SU-DHL-6 (cell line): ENCODE measurements at regions not wholly inside any gene's neighbourhood (a gene's known extent, or its start where the extent isn't known, plus 50 kb on each side); places are given as distances from the start of the nearest gene placed in this dataset.

Source experiments
- H2AFZ ChIP-seq: fragments of 200-600 bp; sonication (generic); 2 replicates; pipeline ENCODE4 v1.6.1; 2014; ENCODE audit warnings: low read depth, mild to moderate bottlenecking, moderate library complexity, mixed read lengths, antibody characterized with exemption, low read length; ENCODE audit not compliant: severe bottlenecking
- H3F3A ChIP-seq: fragments of 200-600 bp; shearing (Covaris generic); 2 replicates; pipeline ENCODE4 v1.6.0; 2016; ENCODE audit warnings: antibody characterized with exemption, mild to moderate bottlenecking; ENCODE audit not compliant: insufficient read depth
- H3K27ac ChIP-seq: fragments of 200-600 bp; sonication (generic); 2 replicates; pipeline ENCODE4 v1.5.1; 2016; ENCODE audit warnings: low read depth, mild to moderate bottlenecking, low read length, moderate library complexity, mixed read lengths
- H3K27me3 ChIP-seq: fragments of 200-600 bp; sonication (generic), shearing (Covaris generic); 2 replicates; pipeline ENCODE4 v1.6.0; 2014; ENCODE audit warnings: mild to moderate bottlenecking, low read length
- H3K36me3 ChIP-seq: fragments of 200-600 bp; sonication (generic); 2 replicates; pipeline ENCODE4 v1.6.1; 2014; ENCODE audit warnings: mild to moderate bottlenecking, low read length, mixed read lengths
- H3K4me2 ChIP-seq: fragments of 300-600, 200-600 bp; shearing (Covaris generic), sonication (generic); 2 replicates; pipeline ENCODE4 v1.6.0; 2014; ENCODE audit warnings: low read length, low read depth, mild to moderate bottlenecking; ENCODE audit not compliant: poor library complexity, severe bottlenecking
- H3K4me3 ChIP-seq: fragments of 200-600 bp; sonication (generic); 2 replicates; pipeline ENCODE4 v1.5.1; 2014; ENCODE audit warnings: antibody characterized with exemption, low read length, mild to moderate bottlenecking, mixed read lengths; ENCODE audit not compliant: insufficient read depth, poor library complexity, severe bottlenecking
- H3K79me2 ChIP-seq: fragments of 200-600 bp; sonication (generic); 2 replicates; pipeline ENCODE4 v1.6.1; 2014; ENCODE audit warnings: mild to moderate bottlenecking, low read length, moderate library complexity; ENCODE audit not compliant: insufficient read depth
- H3K9ac ChIP-seq: fragments of 200-600 bp; sonication (generic); 2 replicates; pipeline ENCODE4 v1.7.0; 2014; ENCODE audit warnings: mild to moderate bottlenecking, low read length
- H3K9me2 ChIP-seq: fragments of 200-600 bp; sonication (generic); replicated peaks from 2 replicates; pipeline ENCODE4 v1.6.1; 2014; ENCODE audit warnings: low read length; ENCODE audit not compliant: insufficient read depth
- H3K9me3 ChIP-seq: fragments of 200-600 bp; sonication (generic); 2 replicates; pipeline ENCODE4 v1.6.1; 2014; ENCODE audit warnings: low read length, mixed read lengths; ENCODE audit not compliant: insufficient read depth
- H4K20me1 ChIP-seq: fragments of 200-600 bp; sonication (generic); 2 replicates; pipeline ENCODE4 v1.6.1; 2014; ENCODE audit warnings: low read depth, mild to moderate bottlenecking, antibody characterized with exemption, low read length, moderate library complexity, mixed read lengths
- EZH2phosphoT487 ChIP-seq: fragments of 200-600 bp; sonication (generic), shearing (Covaris generic); conservative IDR thresholded peaks from 2 replicates; pipeline ENCODE4 v1.6.1; 2018; ENCODE audit warnings: mild to moderate bottlenecking, antibody characterized with exemption, low read length, moderate library complexity, mixed read lengths
- TF ChIP-seq, protein P1 (sequence below): fragments of 200-600 bp; sonication (generic); IDR thresholded peaks from one replicate; pipeline ENCODE4 v1.5.1; 2017; ENCODE audit warnings: antibody characterized with exemption, mild to moderate bottlenecking, low read length, moderate library complexity; ENCODE audit not compliant: insufficient read depth, poor library complexity, severe bottlenecking

DNA sequence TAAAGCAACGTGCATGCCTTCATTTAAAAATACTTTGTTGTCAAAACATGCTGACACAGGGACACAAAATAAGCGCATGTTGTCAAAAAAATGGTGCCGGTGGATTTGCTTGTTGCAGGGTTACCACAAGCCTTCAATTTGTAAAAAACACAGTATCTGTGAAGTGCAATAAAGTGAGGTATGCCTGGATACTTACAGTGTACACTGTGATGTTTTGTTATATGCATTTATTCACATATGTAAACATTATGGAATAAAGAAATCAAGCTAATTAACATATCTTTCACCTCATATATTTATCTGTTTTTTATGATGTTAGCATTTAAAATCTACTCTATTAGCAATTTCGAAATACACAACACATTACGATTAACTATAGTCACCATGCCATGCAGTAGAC, 202.6 kb upstream of the FZD8 start:
- no peak for TF ChIP-seq EZH2phosphoT487
- TF ChIP-seq, protein P1, sequence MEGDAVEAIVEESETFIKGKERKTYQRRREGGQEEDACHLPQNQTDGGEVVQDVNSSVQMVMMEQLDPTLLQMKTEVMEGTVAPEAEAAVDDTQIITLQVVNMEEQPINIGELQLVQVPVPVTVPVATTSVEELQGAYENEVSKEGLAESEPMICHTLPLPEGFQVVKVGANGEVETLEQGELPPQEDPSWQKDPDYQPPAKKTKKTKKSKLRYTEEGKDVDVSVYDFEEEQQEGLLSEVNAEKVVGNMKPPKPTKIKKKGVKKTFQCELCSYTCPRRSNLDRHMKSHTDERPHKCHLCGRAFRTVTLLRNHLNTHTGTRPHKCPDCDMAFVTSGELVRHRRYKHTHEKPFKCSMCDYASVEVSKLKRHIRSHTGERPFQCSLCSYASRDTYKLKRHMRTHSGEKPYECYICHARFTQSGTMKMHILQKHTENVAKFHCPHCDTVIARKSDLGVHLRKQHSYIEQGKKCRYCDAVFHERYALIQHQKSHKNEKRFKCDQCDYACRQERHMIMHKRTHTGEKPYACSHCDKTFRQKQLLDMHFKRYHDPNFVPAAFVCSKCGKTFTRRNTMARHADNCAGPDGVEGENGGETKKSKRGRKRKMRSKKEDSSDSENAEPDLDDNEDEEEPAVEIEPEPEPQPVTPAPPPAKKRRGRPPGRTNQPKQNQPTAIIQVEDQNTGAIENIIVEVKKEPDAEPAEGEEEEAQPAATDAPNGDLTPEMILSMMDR: no peak
- H3K4me3 ChIP-seq: no peak overlapping the region
- no peaks in the 10 kb centered on the region for H3K79me2 ChIP-seq
- no peaks in the 10 kb centered on the region for H3K9me2 ChIP-seq
- H3K4me2 ChIP-seq: no peak overlapping the region
- H3K27me3 ChIP-seq: no peaks in the 10 kb centered on the region
- no peaks in the 10 kb centered on the region for H3F3A ChIP-seq
- H3K36me3 ChIP-seq: no peaks in the 10 kb centered on the region
- H3K9me3 ChIP-seq: no peaks in the 10 kb centered on the region
- H4K20me1 ChIP-seq: no peaks in the 10 kb centered on the region
- H3K27ac ChIP-seq: no peak overlapping the region
- no peak overlapping the region for H3K9ac ChIP-seq
- H2AFZ ChIP-seq: no peak overlapping the region

DNA sequence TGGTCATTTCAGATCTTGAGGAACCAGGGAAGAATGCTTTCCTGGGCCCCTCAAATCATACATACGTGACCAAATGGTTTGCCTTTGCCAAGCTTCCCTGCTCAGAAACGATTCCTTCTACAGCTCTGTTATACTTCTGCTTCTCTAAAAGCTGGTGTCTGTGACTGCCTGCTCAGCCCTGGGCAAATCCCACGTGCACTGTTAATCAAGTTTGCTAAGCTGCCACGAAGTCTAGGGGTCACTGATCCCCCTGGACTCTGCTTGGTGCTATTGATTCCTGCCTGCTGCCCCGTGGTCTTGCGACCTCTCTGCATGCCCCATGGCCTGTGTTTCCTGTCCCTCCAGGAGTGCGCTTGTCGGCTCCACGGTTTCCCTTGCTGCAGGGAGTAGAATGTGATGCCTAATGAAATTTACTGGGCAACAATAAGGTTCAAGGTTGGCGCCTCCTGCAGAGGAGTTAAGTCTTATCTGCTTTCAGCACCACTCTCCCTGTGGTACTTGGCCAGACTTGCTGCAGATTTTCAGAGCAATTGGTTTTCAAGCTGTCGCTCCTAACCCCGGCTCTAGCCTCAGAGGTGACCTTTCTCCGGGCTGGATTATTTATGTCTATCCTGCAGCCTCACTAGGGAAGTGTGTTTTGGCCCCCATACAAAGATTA, 201.6 kb upstream of the FZD8 start:
- no peak overlapping the region for H3K4me3 ChIP-seq
- no peaks in the 10 kb centered on the region for H3K9me3 ChIP-seq
- H3K79me2 ChIP-seq: no peaks in the 10 kb centered on the region
- no peak overlapping the region for H2AFZ ChIP-seq
- H3K9ac ChIP-seq: no peak overlapping the region
- H3K36me3 ChIP-seq: no peaks in the 10 kb centered on the region
- no peaks in the 10 kb centered on the region for H3K27me3 ChIP-seq
- H3K4me2 ChIP-seq: no peak overlapping the region
- H3F3A ChIP-seq: no peaks in the 10 kb centered on the region
- H4K20me1 ChIP-seq: no peaks in the 10 kb centered on the region
- TF ChIP-seq, protein P1: no peak
- H3K27ac ChIP-seq: no peak overlapping the region
- no peaks in the 10 kb centered on the region for H3K9me2 ChIP-seq

DNA sequence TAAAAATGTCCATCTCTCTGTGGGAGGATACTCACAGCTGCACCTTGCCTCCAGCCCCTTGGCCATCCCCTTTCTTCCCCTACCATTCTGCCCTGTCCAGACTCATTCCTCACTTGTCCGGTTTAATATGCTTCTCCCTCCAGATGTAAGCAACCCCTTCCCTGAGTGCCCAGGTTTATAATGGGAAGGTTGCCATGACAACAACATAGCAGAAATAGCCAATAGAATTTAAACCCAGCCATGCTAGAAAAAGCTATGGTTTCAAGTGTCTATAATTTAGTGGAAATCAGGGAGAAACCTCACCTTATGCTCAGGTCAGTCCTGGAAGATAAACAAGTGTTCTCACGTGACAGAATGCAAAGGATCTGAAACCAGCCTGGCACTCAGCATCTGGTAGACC, 196.0 kb upstream of the FZD8 start:
- Histone ChIP-seq H3F3A (no peaks in the 10 kb centered on the region), H3K9me3 (no peaks in the 10 kb centered on the region), H3K9ac (no peak overlapping the region), H3K4me3 (no peak overlapping the region), H4K20me1 (no peaks in the 10 kb centered on the region), H3K27me3 (no peaks in the 10 kb centered on the region), H3K27ac (no peak overlapping the region), H3K79me2 (no peaks in the 10 kb centered on the region), H3K4me2 (no peak overlapping the region), H3K36me3 (no peaks in the 10 kb centered on the region), H3K9me2 (no peaks in the 10 kb centered on the region), H2AFZ (no peak overlapping the region)
- no peak for TF ChIP-seq EZH2phosphoT487
- TF ChIP-seq, protein P1: no peak

DNA sequence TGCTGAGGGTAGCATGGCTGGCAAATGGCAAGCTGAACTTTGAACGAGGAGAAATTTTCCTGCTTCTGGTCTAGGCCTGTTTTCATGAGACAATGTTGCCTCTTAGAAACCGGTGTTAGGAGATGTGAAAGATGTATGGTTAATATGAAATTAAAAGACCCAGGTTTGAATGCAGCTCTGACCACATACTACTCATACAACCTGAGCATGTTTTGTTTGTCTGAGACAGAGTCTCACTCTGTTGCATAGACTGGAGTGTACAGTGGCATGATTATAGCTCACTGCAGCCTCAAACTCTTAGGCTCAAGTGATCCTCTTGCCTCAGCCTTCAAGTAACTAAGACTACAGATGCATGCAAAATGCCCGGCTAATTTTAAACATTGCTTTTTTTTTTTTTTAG, 193.4 kb upstream of the FZD8 start:
- no peak overlapping the region for H3K27ac ChIP-seq
- no peaks in the 10 kb centered on the region for H3K27me3 ChIP-seq
- no peak overlapping the region for H3K4me2 ChIP-seq
- H3K9me2 ChIP-seq: no peaks in the 10 kb centered on the region
- H3K4me3 ChIP-seq: no peak overlapping the region
- H3K9ac ChIP-seq: no peak overlapping the region
- H3K9me3 ChIP-seq: no peaks in the 10 kb centered on the region
- no peak overlapping the region for H2AFZ ChIP-seq
- no peaks in the 10 kb centered on the region for H3F3A ChIP-seq
- no peaks in the 10 kb centered on the region for H3K79me2 ChIP-seq
- H4K20me1 ChIP-seq: no peaks in the 10 kb centered on the region
- TF ChIP-seq, protein P1: no peak
- TF ChIP-seq EZH2phosphoT487: no peak
- H3K36me3 ChIP-seq: no peaks in the 10 kb centered on the region
